HG03565 (cell line): ENCODE measurements at regions not wholly inside any gene's neighbourhood (a gene's known extent, or its start where the extent isn't known, plus 50 kb on each side); places are given as distances from the start of the nearest gene placed in this dataset.
"Not testable (repeated sequence)": the region's sequence is repeated elsewhere in the genome, so short reads cannot be mapped to it uniquely, and the experiment has no call there.

Experiments
- ATAC-seq: cut with Tn5 transposase; IDR thresholded peaks from one replicate; pipeline ENCODE4 v1.9.1; 2021; ENCODE audit warnings: mild to moderate bottlenecking, moderate library complexity; ENCODE audit not compliant: unreplicated experiment

- not testable (repeated sequence) for ATAC-seq
Measured at GRCh38 chr9:41019858-41020562, 108.5 kb downstream of the FOXD4L6 start.

- not testable (repeated sequence) for ATAC-seq
Measured at GRCh38 chr9:41018948-41019347, 109.5 kb downstream of the FOXD4L6 start.

DNA sequence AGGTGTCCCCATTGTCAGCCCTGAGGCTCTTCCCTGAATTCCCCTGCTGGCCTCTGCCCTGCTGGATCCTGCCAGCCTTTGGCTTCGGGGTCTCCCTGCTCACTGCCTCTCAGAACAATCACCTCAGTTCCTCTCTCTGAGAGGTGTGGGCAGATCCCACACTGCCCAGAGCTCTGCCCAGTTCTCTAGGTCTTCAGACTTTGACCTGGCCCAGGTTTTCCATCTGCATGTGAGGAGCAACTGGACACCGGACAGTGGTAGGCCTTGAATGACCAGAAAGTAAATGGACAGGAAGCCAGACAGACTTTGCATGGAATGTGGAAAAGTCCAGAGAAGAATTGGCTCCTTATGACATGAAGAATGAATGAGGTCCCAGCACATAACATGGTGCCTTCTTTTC lies 111.8 kb downstream of the FOXD4L6 start:
- ATAC-seq = not testable (repeated sequence)

DNA sequence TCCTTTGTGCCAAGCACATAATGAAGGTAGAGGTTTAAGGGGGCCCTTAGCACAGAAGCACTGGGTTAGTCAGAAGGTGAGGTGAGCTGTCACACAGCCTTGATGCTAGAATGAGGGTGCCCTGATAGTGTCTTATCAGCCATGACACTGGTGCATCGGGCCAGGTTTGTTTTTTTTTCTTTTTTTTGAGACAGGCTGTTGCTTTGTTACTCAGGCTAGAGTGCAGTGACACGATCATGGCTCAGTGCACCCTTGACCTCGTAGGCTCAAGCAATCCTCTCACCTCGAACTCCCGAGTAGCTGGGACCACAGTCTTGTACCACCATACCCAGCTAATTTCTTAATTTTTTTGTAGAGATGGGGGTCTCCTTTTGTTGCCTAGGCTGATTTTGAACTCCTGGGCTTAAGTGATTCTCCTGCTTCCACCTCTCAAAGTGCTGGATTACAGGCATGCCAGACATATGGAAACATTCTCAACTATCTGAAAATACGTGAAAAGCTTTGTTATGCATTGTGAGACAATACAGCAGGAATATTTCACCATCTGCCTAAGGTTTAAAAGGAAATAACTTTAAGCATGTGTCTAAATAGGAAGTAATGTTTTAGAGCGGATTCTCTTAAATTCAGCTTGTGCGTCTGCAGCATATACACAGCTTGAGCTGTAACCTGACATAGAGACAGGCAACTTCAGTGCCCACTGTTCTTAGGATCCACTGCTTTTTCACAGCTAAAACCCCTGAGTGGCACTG lies 128.4 kb downstream of the FOXD4L6 start:
- ATAC-seq = not testable (repeated sequence)

DNA sequence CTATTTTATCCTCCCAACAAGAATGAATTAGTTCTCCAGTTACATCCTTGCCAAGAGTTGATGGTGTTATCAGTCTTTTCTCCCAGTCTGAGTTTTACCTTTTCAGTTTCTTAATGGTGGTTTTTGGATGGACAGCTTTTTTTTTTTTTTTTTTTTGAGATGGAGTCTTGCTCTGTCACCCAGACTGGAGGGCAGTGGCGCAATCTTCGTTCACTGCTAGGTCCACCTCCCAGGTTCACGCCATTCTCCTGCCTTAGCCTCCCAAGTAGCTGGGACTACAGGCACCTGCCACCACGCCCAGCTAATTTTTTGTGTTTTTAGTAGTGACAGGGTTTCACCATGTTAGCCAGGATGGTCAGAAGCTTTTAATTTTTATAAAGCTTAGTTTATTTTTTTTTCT lies 133.0 kb downstream of the FOXD4L6 start:
- not testable (repeated sequence) for ATAC-seq

DNA sequence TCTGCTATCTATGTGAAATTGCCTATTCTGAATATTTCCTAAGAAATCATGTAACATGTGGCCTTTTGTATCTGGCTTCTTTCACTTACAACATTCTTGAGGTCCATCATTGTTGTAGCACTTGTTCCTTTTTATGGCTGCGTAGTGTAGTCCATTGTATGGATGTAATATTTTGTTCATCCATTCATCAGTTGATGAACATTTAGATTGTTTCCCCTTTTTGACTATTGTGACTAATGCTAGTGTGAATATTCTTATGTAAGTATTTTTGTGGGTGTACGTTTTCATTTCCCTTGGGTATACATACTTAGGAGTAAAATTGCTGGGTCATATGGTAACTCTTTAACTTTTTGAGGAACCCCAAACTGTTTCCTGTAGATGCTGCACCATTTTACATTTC lies 134.6 kb downstream of the FOXD4L6 start:
- ATAC-seq = not testable (repeated sequence)

DNA sequence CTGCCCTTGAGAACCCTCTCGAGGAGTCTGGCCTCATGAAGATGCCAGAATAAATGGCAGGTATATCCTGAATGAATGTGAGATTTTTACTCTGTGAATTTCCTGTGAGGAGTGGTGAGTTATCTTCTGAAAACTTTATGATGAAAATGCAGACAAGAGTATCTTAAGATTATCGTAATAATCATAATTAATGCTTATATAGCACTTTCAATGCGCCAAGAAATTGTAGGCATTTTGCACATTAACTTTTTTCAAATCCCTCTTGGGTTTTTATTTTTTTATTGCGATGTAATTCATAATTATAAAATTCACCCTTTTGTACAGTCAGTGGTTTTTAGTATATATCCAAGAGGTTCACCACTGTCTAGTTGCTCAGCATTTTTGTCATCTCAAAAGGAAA lies 135.1 kb downstream of the FOXD4L6 start:
- not testable (repeated sequence) for ATAC-seq

GRCh38 chr9:40992472-40992821 lies 136.0 kb downstream of the FOXD4L6 start:
- peak; percentile 35 for ATAC-seq

GRCh38 chr9:40991741-40992471 lies 136.6 kb downstream of the FOXD4L6 start:
- ATAC-seq = peak; percentile 99

DNA sequence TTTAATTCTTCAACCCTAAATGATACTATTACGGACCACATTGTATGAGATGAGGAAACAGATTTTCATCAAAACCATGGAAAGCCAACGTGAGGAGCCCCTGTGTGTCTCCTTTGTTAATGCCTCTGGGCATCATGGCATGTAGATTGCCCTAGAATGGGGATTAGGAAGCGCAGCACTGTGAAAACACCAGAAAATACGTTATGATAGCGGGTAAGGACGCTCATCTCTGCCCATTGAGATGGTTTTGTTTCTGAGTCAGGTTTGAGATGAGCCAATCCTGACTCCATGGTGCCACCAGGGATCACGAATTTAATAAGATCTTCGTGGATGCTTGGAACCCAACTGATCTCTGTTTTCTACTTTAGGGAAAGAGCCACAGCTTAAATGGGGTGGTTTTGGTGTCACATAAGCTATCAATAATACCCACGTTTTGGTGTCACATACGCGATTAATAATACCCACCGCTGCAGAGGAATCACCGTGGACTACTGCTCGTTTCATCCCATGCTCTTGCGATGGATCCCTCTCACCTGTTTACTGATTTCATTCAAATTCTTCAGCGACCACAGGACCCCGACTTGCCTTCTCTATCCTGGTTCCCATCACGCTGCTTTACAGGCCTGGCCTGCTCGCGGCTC lies 137.3 kb downstream of the FOXD4L6 start:
- ATAC-seq = not testable (repeated sequence)

DNA sequence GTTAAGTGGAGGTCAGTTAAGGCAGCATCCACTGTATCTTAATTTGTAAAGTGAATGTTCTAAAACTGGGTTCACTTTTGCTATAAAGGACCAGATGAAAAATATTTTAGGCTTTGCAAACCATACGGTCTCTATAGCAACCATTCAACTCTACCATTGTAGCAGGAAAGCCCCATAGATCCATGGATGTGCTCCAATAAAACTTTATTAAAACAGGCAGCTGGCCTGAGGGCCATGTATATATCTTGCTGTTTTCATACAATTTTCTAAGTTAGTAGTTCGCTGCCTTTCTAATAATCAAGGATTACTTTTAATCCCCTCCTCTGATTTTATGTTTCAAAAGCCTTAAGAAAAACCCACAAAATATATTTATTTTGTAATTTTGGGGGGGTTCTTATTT lies 142.1 kb downstream of the FOXD4L6 start:
- not testable (repeated sequence) for ATAC-seq

- ATAC-seq = not testable (repeated sequence)
Measured at GRCh38 chr9:40975351-40975750, 153.1 kb downstream of the FOXD4L6 start.

GRCh38 chr9:40974912-40975311 lies 153.6 kb downstream of the FOXD4L6 start:
- not testable (repeated sequence) for ATAC-seq

DNA sequence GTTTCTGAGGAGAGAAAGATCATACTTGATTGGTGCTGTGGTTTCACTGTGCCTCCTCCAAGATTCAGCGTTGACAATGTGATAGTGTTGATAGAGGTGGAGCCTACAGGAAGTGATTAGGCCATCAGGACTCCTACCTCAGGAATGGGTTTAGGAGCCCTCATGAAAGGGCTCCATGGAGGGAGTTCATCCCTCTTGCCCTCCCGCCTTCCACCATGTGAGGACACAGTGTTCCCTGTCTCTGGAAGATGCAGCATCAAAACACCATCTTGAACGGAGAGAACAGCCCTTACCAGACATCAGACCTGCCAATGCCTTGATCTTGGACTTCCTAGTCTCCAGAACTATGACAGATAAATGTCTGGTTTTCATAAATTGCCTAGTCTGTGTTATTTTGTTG lies 156.7 kb downstream of the FOXD4L6 start:
- not testable (repeated sequence) for ATAC-seq

DNA sequence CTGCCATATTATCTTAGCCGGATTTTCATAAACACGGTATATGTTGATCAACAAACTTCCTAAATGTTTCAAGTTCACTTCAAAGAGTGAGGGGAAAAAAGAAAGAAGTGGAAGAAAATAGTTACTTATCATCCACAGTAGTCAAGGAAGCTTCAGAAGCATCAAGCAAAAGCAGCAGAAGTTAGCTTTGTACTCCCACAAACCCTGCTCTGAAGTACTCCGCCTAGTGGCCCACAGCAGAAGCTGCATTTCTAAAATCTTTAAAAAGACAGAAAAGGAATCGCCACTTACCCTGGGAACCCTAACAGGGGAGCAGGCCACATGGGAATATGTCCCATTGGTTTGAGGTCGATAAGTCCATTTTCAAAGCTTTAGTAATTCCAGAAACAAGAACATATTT lies 158.1 kb downstream of the FOXD4L6 start:
- ATAC-seq = not testable (repeated sequence)

DNA sequence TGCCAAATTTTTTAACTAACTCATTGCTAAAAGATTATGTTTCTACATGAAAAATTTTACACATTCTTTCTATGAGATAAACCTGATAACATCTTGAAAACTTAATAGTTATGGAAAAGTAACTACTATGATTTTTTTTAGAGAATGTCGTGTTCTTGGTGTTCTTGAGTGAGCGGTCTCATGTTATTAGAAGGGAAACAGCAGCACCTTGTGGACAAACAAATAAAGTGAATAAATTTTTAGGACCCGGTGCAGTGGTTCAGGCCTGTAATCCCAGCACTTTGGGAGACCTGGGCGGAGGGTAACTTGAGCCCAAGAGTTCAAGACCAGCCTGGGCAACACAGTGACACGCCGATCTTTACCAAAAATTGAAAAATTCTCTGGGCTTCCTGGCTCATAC lies 166.0 kb downstream of the FOXD4L6 start:
- ATAC-seq = not testable (repeated sequence)

DNA sequence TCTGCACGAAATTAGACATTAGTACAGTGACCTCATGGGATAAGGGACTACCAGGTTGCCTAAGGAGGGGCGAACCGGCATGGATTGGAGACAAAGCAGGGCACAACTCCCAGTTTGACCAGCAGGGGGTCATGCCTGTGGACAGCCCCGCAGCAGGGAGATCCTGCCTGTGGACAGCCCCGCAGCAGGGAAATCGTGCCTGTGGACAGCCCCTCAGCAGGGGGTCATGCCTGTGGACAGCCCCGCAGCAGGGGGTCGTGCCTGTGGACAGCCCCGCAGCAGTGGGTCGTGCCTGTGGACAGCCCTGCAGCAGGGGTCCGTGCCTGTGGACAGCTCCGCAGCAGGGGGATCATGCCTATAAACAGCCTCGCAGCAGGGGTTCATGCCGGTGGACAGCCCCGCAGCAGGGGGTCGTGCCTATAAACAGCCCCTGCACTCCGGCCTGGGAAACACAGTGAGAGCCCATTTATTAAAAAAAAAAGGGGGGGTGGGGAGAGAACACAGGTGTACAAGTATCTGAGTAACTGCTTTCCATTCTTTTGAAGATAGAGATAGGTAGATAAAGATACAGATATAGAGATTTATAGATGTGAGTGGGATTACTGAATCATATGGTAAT lies 176.5 kb downstream of the FOXD4L6 start:
- ATAC-seq = not testable (repeated sequence)

DNA sequence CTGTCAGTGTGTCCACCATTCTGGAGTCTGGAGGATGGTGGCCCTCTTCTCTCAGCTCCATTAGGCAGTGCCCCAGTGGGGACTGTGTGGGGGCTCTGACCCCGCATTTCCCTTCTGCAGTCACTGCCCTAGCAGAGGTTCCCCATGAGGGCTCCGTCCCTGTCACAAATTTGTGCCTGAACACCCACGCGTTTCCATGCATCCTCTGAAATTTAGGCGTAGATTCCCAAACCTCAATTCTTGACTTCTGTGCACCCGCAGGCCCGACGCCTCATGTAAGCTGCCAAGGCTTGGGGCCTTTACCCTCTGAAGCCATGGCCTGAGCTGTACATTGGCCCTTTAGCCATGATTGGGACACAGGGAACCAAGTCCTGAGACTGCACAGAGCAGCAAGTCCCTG lies 182.3 kb downstream of the FOXD4L6 start:
- not testable (repeated sequence) for ATAC-seq

DNA sequence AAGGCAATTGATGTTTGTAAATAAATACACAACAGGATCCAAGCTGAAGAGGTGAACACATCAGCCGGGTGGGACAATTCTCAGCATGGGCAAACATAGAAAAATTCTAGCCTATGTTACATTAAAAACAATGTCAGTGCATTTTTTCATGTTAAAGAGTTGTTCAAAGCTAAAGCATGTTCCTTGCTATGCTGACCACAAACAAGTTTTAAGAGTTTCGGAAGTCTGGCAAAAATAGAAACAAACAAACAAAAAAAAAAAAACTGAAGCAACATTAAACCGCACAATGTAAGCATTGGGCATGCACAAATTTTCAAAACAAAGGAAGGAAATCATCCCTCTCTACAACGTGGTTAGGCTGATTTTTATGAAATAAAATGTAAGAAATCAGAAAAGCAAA lies 185.8 kb downstream of the FOXD4L6 start:
- ATAC-seq = not testable (repeated sequence)

- ATAC-seq = not testable (repeated sequence)
Measured at GRCh38 chr9:40939888-40940209, 188.6 kb downstream of the FOXD4L6 start.
